Endothelial cell of umbilical vein (primary cell): ENCODE measurements at regions not wholly inside any gene's neighbourhood (a gene's known extent, or its start where the extent isn't known, plus 50 kb on each side); places are given as distances from the start of the nearest gene placed in this dataset.

ENCODE experiments used
- BruUV-seq: library from RNA; stranded (reverse); fragments of 400-500 nt; replicated peaks from 2 replicates; lab custom pipeline; 2021; lab: Mats Ljungman, UMichigan
- CTCF ChIA-PET: fragments of 300-600, 350-600 bp; sonication (Branson Sonifier 250); formaldehyde crosslinking; loops from one replicate; lab custom pipeline; 2021; ENCODE audit warnings: antibody characterized with exemption, inconsistent platforms; lab: Charles Lee
- POLR2A ChIA-PET: fragments of 300-600, 350-600 bp; sonication (Branson Sonifier 250); formaldehyde crosslinking; loops from one replicate; lab custom pipeline; 2021; ENCODE audit warnings: antibody characterized with exemption, inconsistent platforms; lab: Charles Lee
- DNase-seq: peaks from one replicate; pipeline ENCODE4 v3.0.0-alpha.2; 2011; ENCODE audit warnings: low read depth, low spot score
- FAIRE-seq: peaks from 2 replicates; lab custom pipeline; 2011; peaks lifted over from hg19 to GRCh38; lab: Jason Lieb, UNC
- H2AFZ ChIP-seq: 2 replicates; pipeline ENCODE4 v1.6.0; 2012; ENCODE audit warnings: low read depth, low read length, control low read depth, inconsistent platforms
- H3K27ac ChIP-seq: 2 replicates; pipeline ENCODE4 v1.5.1; 2011; ENCODE audit warnings: low read depth, mild to moderate bottlenecking, control low read depth, low read length, moderate library complexity; ENCODE audit not compliant: insufficient read depth
- H3K27me3 ChIP-seq, 2 experiments: 2 replicates each; pipeline versions ENCODE4 v1.6.0 to v1.6.1; 2011; ENCODE audit warnings: low read length in 2 of 2, mixed read lengths in 1 of 2; ENCODE audit not compliant: control insufficient read depth in 2 of 2, insufficient read depth in 2 of 2
- H3K36me3 ChIP-seq, 2 experiments: 2 replicates in 1 of 2; 3 replicates in 1 of 2; pipeline ENCODE4 v1.5.1; 2011; ENCODE audit warnings: low read length in 2 of 2, mild to moderate bottlenecking in 1 of 2, moderate library complexity in 1 of 2; ENCODE audit not compliant: control insufficient read depth in 2 of 2, insufficient read depth in 2 of 2; ENCODE audit errors: extremely low read depth in 1 of 2
- H3K4me1 ChIP-seq: 3 replicates; pipeline ENCODE4 v1.5.1; 2011; ENCODE audit warnings: mild to moderate bottlenecking, low read length; ENCODE audit not compliant: control insufficient read depth, insufficient read depth; ENCODE audit errors: extremely low read depth
- H3K4me2 ChIP-seq: 2 replicates; pipeline ENCODE4 v1.6.1; 2011; ENCODE audit warnings: low read length, control low read depth, mixed read lengths; ENCODE audit not compliant: insufficient read depth
- H3K4me3 ChIP-seq, 3 experiments: fragments of 200-600 bp in 1 of 3; sonication (generic), shearing (Covaris generic) in 1 of 3; replicated peaks in 1 of 3; 2 replicates each; pipeline ENCODE4 v1.5.1; 2011 to 2016; ENCODE audit warnings: control low read depth in 3 of 3, low read length in 3 of 3, mild to moderate bottlenecking in 2 of 3, inconsistent platforms in 1 of 3, low read depth in 1 of 3, moderate library complexity in 1 of 3; ENCODE audit not compliant: insufficient read depth in 1 of 3
- H3K79me2 ChIP-seq: 2 replicates; pipeline ENCODE4 v1.6.0; 2012; ENCODE audit warnings: low read length, inconsistent platforms; ENCODE audit not compliant: control insufficient read depth, insufficient read depth
- H3K9ac ChIP-seq: replicated peaks from 2 replicates; pipeline ENCODE3; 2011; ENCODE audit warnings: low read length, control low read depth; ENCODE audit not compliant: insufficient read depth; ENCODE audit errors: extremely low read depth
- H3K9me1 ChIP-seq: replicated peaks from 3 replicates; pipeline ENCODE4 v1.6.0; 2011; ENCODE audit warnings: mild to moderate bottlenecking, low read length; ENCODE audit not compliant: control insufficient read depth, insufficient read depth; ENCODE audit errors: extremely low read depth
- H3K9me3 ChIP-seq: replicated peaks from 2 replicates; pipeline ENCODE4 v1.5.1; 2012; ENCODE audit warnings: low read length, inconsistent platforms; ENCODE audit not compliant: control insufficient read depth, insufficient read depth
- H4K20me1 ChIP-seq: replicated peaks from 2 replicates; pipeline ENCODE3; 2011; ENCODE audit warnings: mild to moderate bottlenecking, low read length; ENCODE audit not compliant: control insufficient read depth, insufficient read depth; ENCODE audit errors: extremely low read depth
- EZH2 ChIP-seq: IDR thresholded peaks from 2 replicates; pipeline ENCODE4 v1.6.1; 2012; ENCODE audit warnings: borderline replicate concordance, low read depth, mild to moderate bottlenecking, moderate library complexity, low read length, inconsistent platforms; ENCODE audit not compliant: severe bottlenecking
- FOS ChIP-seq: IDR thresholded peaks from 2 replicates; pipeline ENCODE4 v1.6.1; 2011; ENCODE audit warnings: mild to moderate bottlenecking, low read length, moderate library complexity, borderline replicate concordance; ENCODE audit not compliant: insufficient read depth
- GATA2 ChIP-seq: IDR thresholded peaks from 2 replicates; pipeline ENCODE4 v1.7.0; 2011; ENCODE audit warnings: low read depth, mild to moderate bottlenecking, moderate library complexity, mixed read lengths, low read length; ENCODE audit not compliant: insufficient read length, insufficient read depth
- JUN ChIP-seq: IDR thresholded peaks from 2 replicates; pipeline ENCODE4 v1.6.1; 2011; ENCODE audit warnings: borderline replicate concordance, low read depth; ENCODE audit not compliant: insufficient read length, insufficient read depth
- MAX ChIP-seq: IDR thresholded peaks from 2 replicates; pipeline ENCODE4 v1.6.1; 2011; ENCODE audit not compliant: insufficient read depth, insufficient read length
- MYC ChIP-seq: IDR thresholded peaks from one replicate; pipeline ENCODE4 v1.6.1; 2011; ENCODE audit warnings: mild to moderate bottlenecking, low read depth, low read length
- POLR2A ChIP-seq: IDR thresholded peaks from 2 replicates; pipeline ENCODE4 v1.6.1; 2012; ENCODE audit warnings: low read depth, mild to moderate bottlenecking, control low read depth, low read length
- POLR2AphosphoS5 ChIP-seq: IDR thresholded peaks from 2 replicates; pipeline ENCODE4 v1.6.1; 2012; ENCODE audit warnings: low read depth, mild to moderate bottlenecking, control low read depth, low read length, moderate library complexity; ENCODE audit not compliant: insufficient read depth
- dilution Hi-C: fragments of 300-500 bp; cut with MboI; formaldehyde crosslinking; loops from one replicate; pipeline ENCODE4 v1.15.0; 2019; ENCODE audit warnings: low sequenced_read_pairs; ENCODE audit not compliant: extremely low pct_ligation_motif_present
- intact Hi-C: fragments of 100-400 bp; cut with micrococcal nuclease; formaldehyde crosslinking; loops from one replicate; pipeline ENCODE4 v1.10.0; 2022
- TF ChIP-seq, protein P1 (sequence below), 2 donors: IDR thresholded peaks; 1 replicate in 1 of 2; 2 replicates in 1 of 2; pipeline ENCODE4 v1.5.1; 2011; ENCODE audit warnings: low read length in 2 of 2, mild to moderate bottlenecking in 2 of 2, moderate library complexity in 2 of 2, control low read depth in 1 of 2, inconsistent platforms in 1 of 2, low read depth in 1 of 2; ENCODE audit not compliant: insufficient read depth in 1 of 2; ENCODE audit errors: extremely low read depth in 1 of 2

- no peak overlapping the region for H2AFZ ChIP-seq
- FAIRE-seq (no peak), DNase-seq (no peak)
- H3K4me2 ChIP-seq, result no peak overlapping the region
- H3K27me3 ChIP-seq, result no peaks in the 10 kb centered on the region
- H3K9ac ChIP-seq, result no peak overlapping the region
- intact Hi-C loops (no loop called here), dilution Hi-C loops (no loop called here)
- H3K36me3 ChIP-seq, result no peaks in the 10 kb centered on the region
- TF ChIP-seq EZH2, result no peak
- TF ChIP-seq, protein P1, sequence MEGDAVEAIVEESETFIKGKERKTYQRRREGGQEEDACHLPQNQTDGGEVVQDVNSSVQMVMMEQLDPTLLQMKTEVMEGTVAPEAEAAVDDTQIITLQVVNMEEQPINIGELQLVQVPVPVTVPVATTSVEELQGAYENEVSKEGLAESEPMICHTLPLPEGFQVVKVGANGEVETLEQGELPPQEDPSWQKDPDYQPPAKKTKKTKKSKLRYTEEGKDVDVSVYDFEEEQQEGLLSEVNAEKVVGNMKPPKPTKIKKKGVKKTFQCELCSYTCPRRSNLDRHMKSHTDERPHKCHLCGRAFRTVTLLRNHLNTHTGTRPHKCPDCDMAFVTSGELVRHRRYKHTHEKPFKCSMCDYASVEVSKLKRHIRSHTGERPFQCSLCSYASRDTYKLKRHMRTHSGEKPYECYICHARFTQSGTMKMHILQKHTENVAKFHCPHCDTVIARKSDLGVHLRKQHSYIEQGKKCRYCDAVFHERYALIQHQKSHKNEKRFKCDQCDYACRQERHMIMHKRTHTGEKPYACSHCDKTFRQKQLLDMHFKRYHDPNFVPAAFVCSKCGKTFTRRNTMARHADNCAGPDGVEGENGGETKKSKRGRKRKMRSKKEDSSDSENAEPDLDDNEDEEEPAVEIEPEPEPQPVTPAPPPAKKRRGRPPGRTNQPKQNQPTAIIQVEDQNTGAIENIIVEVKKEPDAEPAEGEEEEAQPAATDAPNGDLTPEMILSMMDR (IDR thresholded peaks at IDR 0.05; ENCODE audit: extremely low read depth in 1 of 2, insufficient read depth in 1 of 2, low read depth in 1 of 2, low read length in 2 of 2), result peak; percentile 13 to 15
- TF ChIP-seq POLR2A, result no peak
- no peak for TF ChIP-seq GATA2
- H3K4me3 ChIP-seq, result no peak overlapping the region
- CTCF ChIA-PET, result interaction anchor here (0.7 to 1.3 kb wide), 3 partner anchors 10 to 68 kb away, joined by 3 to 4 read pairs (median 4); no protein-coding TSS in a partner anchor
- H3K27ac ChIP-seq, result no peak overlapping the region
- BruUV-seq, result no TSS peak
- H3K9me1 ChIP-seq, result no peaks in the 10 kb centered on the region
- no peaks in the 10 kb centered on the region for H3K79me2 ChIP-seq
- POLR2A ChIA-PET, result no interaction called here
- H3K4me1 ChIP-seq, result no peaks in the 10 kb centered on the region
- H3K9me3 ChIP-seq, result no peaks in the 10 kb centered on the region
- H4K20me1 ChIP-seq, result no peaks in the 10 kb centered on the region
These were observed 133.5 kb upstream of the PRSS58 start for GRCh38 chr7:142391191-142391992.

DNA sequence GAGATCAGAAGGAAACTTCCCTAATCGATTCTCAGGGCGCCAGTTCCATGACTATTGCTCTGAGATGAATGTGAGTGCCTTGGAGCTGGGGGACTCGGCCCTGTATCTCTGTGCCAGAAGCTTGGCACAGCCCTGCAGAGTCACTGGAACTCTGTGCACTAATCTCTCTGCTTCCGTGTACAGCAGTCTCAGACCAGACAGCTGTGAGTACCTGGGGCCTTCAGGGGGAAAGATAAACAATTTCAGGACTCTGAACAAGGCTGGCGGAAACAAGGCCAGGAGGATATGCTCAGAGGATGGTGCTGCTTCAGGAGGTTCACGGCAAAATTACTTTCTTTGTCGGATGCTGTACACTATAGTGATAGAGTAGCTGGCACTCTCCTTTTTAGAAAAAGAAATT lies 131.7 kb upstream of the PRSS58 start:
- Histone ChIP-seq H3K9me3 (no peaks in the 10 kb centered on the region), H3K4me3 (no peak overlapping the region), H3K4me2 (no peak overlapping the region), H3K27ac (no peak overlapping the region), H3K27me3 (no peaks in the 10 kb centered on the region), H3K9ac (no peak overlapping the region), H3K4me1 (no peaks in the 10 kb centered on the region), H4K20me1 (no peaks in the 10 kb centered on the region), H3K36me3 (no peaks in the 10 kb centered on the region), H3K79me2 (no peaks in the 10 kb centered on the region), H2AFZ (no peak overlapping the region), H3K9me1 (no peaks in the 10 kb centered on the region)
- TF ChIP-seq EZH2 (no peak), MYC (no peak), POLR2A (no peak), POLR2AphosphoS5 (no peak), GATA2 (no peak), MAX (no peak), JUN (no peak), FOS (no peak)
- TF ChIP-seq, protein P1 (IDR thresholded peaks at IDR 0.05; ENCODE audit: extremely low read depth in 1 of 2, insufficient read depth in 1 of 2, low read depth in 1 of 2, low read length in 2 of 2), result no peak
- DNase-seq (no peak), FAIRE-seq (no peak)
- BruUV-seq, result no TSS peak
- ChIA-PET POLR2A (no interaction called here), CTCF (interaction anchor here (0.7 kb wide), 1 partner anchor 17 kb away, joined by 3 read pairs; no protein-coding TSS in a partner anchor)
- intact Hi-C loops, result no loop called here
- dilution Hi-C loops, result no loop called here
